ENCODE measurements at regions not wholly inside any gene's neighbourhood (a gene's known extent, or its start where the extent isn't known, plus 50 kb on each side); places are given as distances from the start of the nearest gene placed in this dataset.

GRCh38 chr3:10712121-10712520 is 103.9 kb upstream of the SLC6A11 start:
- Histone ChIP-seq H3K9ac (ENCODE audit: low read length) (no peak overlapping the region), H3F3A (ENCODE audit: insufficient read depth, low read length) (no peaks in the 10 kb centered on the region), H3K27ac (ENCODE audit: low read depth, low read length, poor library complexity, severe bottlenecking) (no peak overlapping the region), H3K4me3 (ENCODE audit: low read depth, low read length, poor library complexity, severe bottlenecking) (no peak overlapping the region), H3K9me3 (ENCODE audit: low read length) (0 out of 2 replicates have a peak, but pooled peaks cover 4% of the 10 kb centered on the region), H3K27me3 (ENCODE audit: insufficient read depth, low read length) (no peaks in the 10 kb centered on the region), H3K36me3 (ENCODE audit: insufficient read depth, low read length) (no peaks in the 10 kb centered on the region), H3K4me1 (ENCODE audit: insufficient read depth, low read length, severe bottlenecking) (no peaks in the 10 kb centered on the region), H3K4me2 (ENCODE audit: low read length) (no peak overlapping the region), H2AFZ (ENCODE audit: low read length) (no peak overlapping the region), H3K9me2 (ENCODE audit: low read depth, low read length) (no peaks in the 10 kb centered on the region), H4K20me1 (ENCODE audit: insufficient read depth, low read length) (no peaks in the 10 kb centered on the region), H3K79me2 (ENCODE audit: insufficient read depth, low read length) (no peaks in the 10 kb centered on the region)
- TF ChIP-seq EZH2 (IDR thresholded peaks at IDR 0.05; ENCODE audit: borderline replicate concordance, low read length): no peak
- TF ChIP-seq, protein P1, sequence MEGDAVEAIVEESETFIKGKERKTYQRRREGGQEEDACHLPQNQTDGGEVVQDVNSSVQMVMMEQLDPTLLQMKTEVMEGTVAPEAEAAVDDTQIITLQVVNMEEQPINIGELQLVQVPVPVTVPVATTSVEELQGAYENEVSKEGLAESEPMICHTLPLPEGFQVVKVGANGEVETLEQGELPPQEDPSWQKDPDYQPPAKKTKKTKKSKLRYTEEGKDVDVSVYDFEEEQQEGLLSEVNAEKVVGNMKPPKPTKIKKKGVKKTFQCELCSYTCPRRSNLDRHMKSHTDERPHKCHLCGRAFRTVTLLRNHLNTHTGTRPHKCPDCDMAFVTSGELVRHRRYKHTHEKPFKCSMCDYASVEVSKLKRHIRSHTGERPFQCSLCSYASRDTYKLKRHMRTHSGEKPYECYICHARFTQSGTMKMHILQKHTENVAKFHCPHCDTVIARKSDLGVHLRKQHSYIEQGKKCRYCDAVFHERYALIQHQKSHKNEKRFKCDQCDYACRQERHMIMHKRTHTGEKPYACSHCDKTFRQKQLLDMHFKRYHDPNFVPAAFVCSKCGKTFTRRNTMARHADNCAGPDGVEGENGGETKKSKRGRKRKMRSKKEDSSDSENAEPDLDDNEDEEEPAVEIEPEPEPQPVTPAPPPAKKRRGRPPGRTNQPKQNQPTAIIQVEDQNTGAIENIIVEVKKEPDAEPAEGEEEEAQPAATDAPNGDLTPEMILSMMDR (IDR thresholded peaks at IDR 0.05; ENCODE audit: low read length): no peak

DNA sequence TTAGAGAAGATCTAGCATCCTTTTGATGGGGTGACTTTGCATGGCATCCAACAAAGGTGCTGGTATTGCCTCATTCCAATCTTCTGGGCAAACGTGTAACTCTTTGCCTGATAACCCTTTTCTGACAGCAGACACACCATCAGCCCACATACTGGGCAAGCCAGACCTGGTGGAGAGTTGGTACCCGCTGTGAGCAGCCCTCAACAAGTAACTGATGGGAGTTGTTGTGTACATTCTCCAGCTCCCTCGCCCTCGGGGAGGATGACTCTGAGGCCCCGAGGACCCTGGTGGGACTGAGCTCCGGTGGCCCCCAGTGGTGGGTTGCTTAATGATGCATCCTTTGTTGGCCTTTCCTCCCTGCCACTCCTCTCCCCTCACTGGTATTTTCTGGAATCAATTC is 102.4 kb upstream of the SLC6A11 start:
- H4K20me1 ChIP-seq (ENCODE audit: insufficient read depth, low read length): no peaks in the 10 kb centered on the region
- H3K27me3 ChIP-seq (ENCODE audit: insufficient read depth, low read length): no peaks in the 10 kb centered on the region
- no peaks in the 10 kb centered on the region for H3K9me2 ChIP-seq (ENCODE audit: low read depth, low read length)
- no peaks in the 10 kb centered on the region for H3K4me1 ChIP-seq (ENCODE audit: insufficient read depth, low read length, severe bottlenecking)
- H3K9me3 ChIP-seq (ENCODE audit: low read length): 0 out of 2 replicates have a peak, but pooled peaks cover 4% of the 10 kb centered on the region
- no peak overlapping the region for H3K27ac ChIP-seq (ENCODE audit: low read depth, low read length, poor library complexity, severe bottlenecking)
- no peaks in the 10 kb centered on the region for H3K36me3 ChIP-seq (ENCODE audit: insufficient read depth, low read length)
- H3K9ac ChIP-seq (ENCODE audit: low read length): no peak overlapping the region
- no peak overlapping the region for H2AFZ ChIP-seq (ENCODE audit: low read length)
- TF ChIP-seq EZH2 (IDR thresholded peaks at IDR 0.05; ENCODE audit: borderline replicate concordance, low read length): no peak
- TF ChIP-seq, protein P1 (IDR thresholded peaks at IDR 0.05; ENCODE audit: low read length): no peak
- H3F3A ChIP-seq (ENCODE audit: insufficient read depth, low read length): no peaks in the 10 kb centered on the region
- no peak overlapping the region for H3K4me3 ChIP-seq (ENCODE audit: low read depth, low read length, poor library complexity, severe bottlenecking)
- no peaks in the 10 kb centered on the region for H3K79me2 ChIP-seq (ENCODE audit: insufficient read depth, low read length)
- H3K4me2 ChIP-seq (ENCODE audit: low read length): no peak overlapping the region

GRCh38 chr3:10715886-10716285 is 100.1 kb upstream of the SLC6A11 start:
- no peaks in the 10 kb centered on the region for H4K20me1 ChIP-seq (ENCODE audit: insufficient read depth, low read length)

More at GRCh38 chr3:10715886-10716285, 100.1 kb upstream of the SLC6A11 start:
- no peaks in the 10 kb centered on the region for H3K27me3 ChIP-seq (ENCODE audit: insufficient read depth, low read length)
- no peak overlapping the region for H3K27ac ChIP-seq (ENCODE audit: low read depth, low read length, poor library complexity, severe bottlenecking)
- H3K9ac ChIP-seq (ENCODE audit: low read length): no peak overlapping the region
- no peaks in the 10 kb centered on the region for H3K9me2 ChIP-seq (ENCODE audit: low read depth, low read length)
- no peak overlapping the region for H3K4me3 ChIP-seq (ENCODE audit: low read depth, low read length, poor library complexity, severe bottlenecking)
- no peaks in the 10 kb centered on the region for H3K4me1 ChIP-seq (ENCODE audit: insufficient read depth, low read length, severe bottlenecking)
- no peaks in the 10 kb centered on the region for H3F3A ChIP-seq (ENCODE audit: insufficient read depth, low read length)
- no peak overlapping the region for H2AFZ ChIP-seq (ENCODE audit: low read length)
- no peak overlapping the region for H3K4me2 ChIP-seq (ENCODE audit: low read length)
- no peak for TF ChIP-seq EZH2 (IDR thresholded peaks at IDR 0.05; ENCODE audit: borderline replicate concordance, low read length)
- TF ChIP-seq, protein P1 (IDR thresholded peaks at IDR 0.05; ENCODE audit: low read length): no peak
- H3K9me3 ChIP-seq (ENCODE audit: low read length): 0 out of 2 replicates have a peak, but pooled peaks cover 4% of the 10 kb centered on the region
- H3K79me2 ChIP-seq (ENCODE audit: insufficient read depth, low read length): no peaks in the 10 kb centered on the region
- H3K36me3 ChIP-seq (ENCODE audit: insufficient read depth, low read length): no peaks in the 10 kb centered on the region

Measured in OCI-LY1 (cell line).